Lower leg skin (tissue), 3 donors: ENCODE measurements at regions not wholly inside any gene's neighbourhood (a gene's known extent, or its start where the extent isn't known, plus 50 kb on each side); places are given as distances from the start of the nearest gene placed in this dataset.

Experiments used
- POLR2A ChIP-seq, 2 donors: fragments of 450-650 bp; IDR thresholded peaks; one replicate each; pipeline ENCODE4 v1.6.1; 2016 to 2017; ENCODE audit warnings: antibody characterized with exemption in 2 of 2, mild to moderate bottlenecking in 1 of 2, moderate library complexity in 1 of 2
- TF ChIP-seq, protein P1 (sequence below), 3 donors: fragments of 450-650 bp; IDR thresholded peaks; one replicate each; pipeline ENCODE4 v1.5.1; 2016; ENCODE audit warnings: antibody characterized with exemption in 3 of 3, mild to moderate bottlenecking in 3 of 3, moderate library complexity in 2 of 3

DNA sequence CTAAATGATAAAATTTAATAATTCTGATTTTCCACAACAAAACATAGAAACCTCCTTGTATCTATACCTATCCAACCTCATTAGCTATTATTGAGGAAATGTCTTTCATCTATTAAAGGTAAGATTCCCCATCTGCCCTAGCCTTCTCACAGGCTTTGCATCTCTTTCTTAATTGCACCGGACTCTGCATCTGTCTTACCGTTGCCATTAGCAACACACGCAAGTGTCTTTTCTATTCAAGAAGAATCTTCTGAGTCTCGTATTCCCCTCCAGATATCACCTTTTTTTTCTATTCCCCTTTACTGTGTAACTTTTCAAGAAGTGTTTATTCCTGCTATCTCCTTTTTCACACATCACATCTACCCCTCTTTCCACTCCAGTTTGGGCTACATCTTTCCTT is 500.0 kb downstream of the NOVA1 start:
- TF ChIP-seq, protein P1, sequence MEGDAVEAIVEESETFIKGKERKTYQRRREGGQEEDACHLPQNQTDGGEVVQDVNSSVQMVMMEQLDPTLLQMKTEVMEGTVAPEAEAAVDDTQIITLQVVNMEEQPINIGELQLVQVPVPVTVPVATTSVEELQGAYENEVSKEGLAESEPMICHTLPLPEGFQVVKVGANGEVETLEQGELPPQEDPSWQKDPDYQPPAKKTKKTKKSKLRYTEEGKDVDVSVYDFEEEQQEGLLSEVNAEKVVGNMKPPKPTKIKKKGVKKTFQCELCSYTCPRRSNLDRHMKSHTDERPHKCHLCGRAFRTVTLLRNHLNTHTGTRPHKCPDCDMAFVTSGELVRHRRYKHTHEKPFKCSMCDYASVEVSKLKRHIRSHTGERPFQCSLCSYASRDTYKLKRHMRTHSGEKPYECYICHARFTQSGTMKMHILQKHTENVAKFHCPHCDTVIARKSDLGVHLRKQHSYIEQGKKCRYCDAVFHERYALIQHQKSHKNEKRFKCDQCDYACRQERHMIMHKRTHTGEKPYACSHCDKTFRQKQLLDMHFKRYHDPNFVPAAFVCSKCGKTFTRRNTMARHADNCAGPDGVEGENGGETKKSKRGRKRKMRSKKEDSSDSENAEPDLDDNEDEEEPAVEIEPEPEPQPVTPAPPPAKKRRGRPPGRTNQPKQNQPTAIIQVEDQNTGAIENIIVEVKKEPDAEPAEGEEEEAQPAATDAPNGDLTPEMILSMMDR (IDR thresholded peaks at IDR 0.05): no peak
- no peak for TF ChIP-seq POLR2A (IDR thresholded peaks at IDR 0.05)
